VCaP (cell line): ENCODE measurements at regions not wholly inside any gene's neighbourhood (a gene's known extent, or its start where the extent isn't known, plus 50 kb on each side); places are given as distances from the start of the nearest gene placed in this dataset.
A peak's percentile ranks its signal among the peaks of the same experiment; 100 is the strongest.
"Not testable (repeated sequence)": the region's sequence is repeated elsewhere in the genome, so short reads cannot be mapped to it uniquely, and the experiment has no call there.

Experiments used
- H3K27ac ChIP-seq: fragments of 450-650 bp; 2 replicates; pipeline ENCODE4 v1.5.1; 2017
- CTCF ChIP-seq: fragments of 450-650 bp; conservative IDR thresholded peaks from 2 replicates; pipeline ENCODE4 v1.5.1; 2017; ENCODE audit warnings: mild to moderate bottlenecking, moderate library complexity

DNA sequence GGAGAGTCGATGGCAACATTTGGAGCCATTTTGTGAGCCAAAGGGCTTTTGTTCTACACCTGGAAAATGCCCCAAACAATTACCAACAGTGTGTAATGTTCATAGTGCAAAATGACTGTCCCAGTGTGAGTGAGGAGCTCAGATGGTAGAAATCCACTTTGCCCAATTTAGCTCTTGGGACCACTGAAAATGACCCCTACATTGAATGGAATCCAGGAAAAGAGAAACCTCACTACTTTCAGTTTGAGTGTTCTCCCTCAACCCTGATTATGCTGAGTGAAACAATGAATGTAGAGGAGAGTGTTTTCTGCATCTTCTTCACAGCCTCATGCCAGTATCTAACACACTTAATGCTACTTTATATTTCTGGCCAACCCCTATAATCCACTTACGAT lies 84.9 kb upstream of the NRN1 start:
- TF ChIP-seq CTCF = no peak
- H3K27ac ChIP-seq = no peak overlapping the region

GRCh38 chr6:6090861-6091607 lies 84.3 kb upstream of the NRN1 start:
- H3K27ac ChIP-seq = no peak overlapping the region
- no peak for TF ChIP-seq CTCF

DNA sequence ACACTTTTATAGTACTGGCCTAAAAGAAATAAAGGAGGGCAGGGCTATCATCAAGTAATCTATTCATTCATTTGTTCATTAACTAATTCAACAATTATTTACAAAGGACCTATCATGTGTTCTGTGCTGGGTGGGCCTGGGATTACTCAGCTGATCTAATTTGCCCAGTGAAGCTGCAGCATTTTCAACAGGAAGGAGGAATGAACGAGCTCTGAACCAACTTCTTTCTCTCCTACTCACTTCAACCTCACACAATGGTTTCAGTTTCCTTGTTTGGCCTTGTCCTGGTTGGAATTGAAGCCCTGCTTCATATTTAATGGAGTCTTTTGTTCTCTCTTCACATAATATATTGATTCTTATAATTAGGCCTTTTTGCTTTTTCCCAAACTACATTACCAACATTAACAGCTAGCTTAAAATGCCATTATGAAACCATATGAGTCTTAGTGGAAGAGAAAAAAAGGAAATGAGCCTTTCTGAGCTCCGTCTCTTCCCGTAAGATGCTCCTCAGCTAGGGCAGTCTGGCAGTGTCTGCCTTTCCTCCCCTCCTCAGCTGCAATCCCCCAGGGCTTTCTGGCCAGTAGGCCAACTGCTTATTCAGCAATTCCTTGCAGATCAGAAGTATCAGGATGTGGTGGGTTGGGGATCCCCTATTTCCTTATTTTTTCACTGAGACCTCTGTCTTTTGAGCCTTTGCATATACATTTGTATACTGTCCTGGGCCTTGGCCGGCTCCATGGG lies 79.4 kb upstream of the NRN1 start:
- no peak for TF ChIP-seq CTCF
- no peak overlapping the region for H3K27ac ChIP-seq

GRCh38 chr6:6080975-6081374 lies 74.2 kb upstream of the NRN1 start:
- no peak overlapping the region for H3K27ac ChIP-seq
- no peak for TF ChIP-seq CTCF

DNA sequence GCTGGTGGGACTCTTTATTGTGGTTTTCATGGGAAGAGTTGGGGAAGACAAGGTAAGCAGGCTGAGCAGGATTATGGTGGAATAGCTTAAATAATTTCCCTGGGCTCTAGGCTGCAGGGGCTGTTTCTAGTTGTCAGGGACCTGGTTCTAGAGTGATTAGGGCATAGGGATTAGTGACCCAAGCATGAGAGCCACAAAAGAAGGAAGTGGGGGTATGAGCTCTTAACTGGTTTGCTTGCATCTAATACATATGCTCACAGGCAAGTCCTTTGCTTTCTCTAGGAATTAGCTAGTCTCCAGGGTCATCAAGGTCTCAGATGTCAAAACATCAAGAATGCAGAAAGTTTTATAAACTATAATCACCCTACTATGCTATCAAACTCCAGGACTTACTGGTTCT lies 67.5 kb upstream of the NRN1 start:
- H3K27ac ChIP-seq = no peak overlapping the region
- no peak for TF ChIP-seq CTCF

- not testable (repeated sequence) for H3K27ac ChIP-seq
Measured at GRCh38 chr6:6068157-6068556, 61.4 kb upstream of the NRN1 start.

DNA sequence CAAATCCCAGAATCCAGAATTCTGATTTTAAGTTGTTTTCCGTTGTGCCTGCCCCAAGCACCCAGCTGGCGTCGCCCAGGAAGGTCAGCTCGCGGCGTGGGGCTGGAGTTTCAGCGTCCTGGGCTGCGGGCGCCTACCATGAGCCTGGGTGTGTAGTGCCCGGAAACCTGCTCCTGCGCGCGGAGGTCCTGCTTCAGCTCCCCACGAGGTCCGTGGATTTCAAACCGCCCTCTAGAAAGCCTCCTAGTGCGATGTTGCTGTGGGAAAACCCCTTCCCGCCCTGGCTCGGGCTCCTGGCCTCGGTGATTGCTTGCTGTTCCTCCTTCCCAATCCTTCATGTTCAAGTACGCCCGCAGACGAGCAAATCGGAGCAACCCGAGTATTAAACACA lies 51.3 kb upstream of the NRN1 start:
- no peak overlapping the region for H3K27ac ChIP-seq
- TF ChIP-seq CTCF = no peak

DNA sequence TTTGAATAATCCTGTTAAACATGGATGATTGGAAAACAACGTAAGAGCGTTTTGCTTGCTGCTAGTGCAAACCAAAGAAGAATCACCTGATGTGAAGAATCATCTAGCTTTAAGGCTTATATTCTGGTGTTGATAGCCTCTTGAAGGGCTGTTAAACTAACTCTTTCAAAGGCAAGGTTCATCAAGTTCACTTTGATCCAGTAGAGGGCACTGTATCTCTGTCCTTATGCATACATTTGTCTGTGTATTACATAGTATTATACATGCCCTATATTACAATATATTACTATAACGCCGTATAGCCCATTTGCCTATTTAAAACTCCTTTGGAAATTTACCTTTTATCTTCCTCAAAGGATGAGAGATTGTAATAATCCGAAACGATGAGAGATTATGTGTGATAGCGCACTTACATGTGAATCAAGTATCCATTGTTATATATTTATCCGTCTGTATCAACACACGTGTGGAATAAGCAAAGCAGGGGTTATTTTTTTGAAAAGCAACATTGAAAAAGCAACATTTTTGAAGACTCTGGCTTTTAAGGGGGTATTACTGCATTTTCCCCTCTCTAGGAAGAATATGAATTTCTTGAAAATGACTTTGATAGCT lies 50.8 kb upstream of the NRN1 start:
- TF ChIP-seq CTCF = peak; percentile 70
- H3K27ac ChIP-seq = no peak overlapping the region
